HG02623 (cell line): ENCODE measurements at regions not wholly inside any gene's neighbourhood (a gene's known extent, or its start where the extent isn't known, plus 50 kb on each side); places are given as distances from the start of the nearest gene placed in this dataset.
"Not testable (repeated sequence)": the region's sequence is repeated elsewhere in the genome, so short reads cannot be mapped to it uniquely, and the experiment has no call there.

Source experiments
- ATAC-seq: cut with Tn5 transposase; IDR thresholded peaks from one replicate; pipeline ENCODE4 v1.9.1; 2021; ENCODE audit warnings: moderate library complexity; ENCODE audit not compliant: unreplicated experiment

DNA sequence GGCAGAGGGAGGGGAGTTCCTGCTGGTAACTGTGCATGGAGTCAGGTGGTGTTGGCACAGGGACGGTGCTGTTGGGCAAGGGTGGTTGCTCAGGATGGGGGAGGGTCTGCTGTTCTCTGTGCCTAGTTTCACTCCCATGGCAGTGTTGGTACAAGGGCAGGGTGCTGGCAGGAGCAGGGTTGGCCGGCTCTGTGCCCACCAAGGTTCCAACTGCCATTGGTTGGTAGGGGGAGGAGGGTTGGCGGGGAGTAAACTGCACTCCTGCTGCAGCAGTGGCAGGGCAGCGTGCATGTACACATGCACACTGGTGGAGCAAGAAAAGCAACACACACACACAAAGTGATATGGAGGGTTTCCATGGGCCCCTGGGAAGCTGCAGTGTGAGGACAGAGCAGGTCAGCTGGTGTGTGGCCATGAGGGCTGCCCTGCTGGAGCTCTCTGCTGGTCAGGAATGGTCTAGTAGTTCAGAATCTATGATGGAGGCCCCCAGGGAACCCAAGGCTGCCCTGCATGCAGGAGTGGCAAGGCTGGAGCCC, 269.9 kb upstream of the MGAT4C start:
- no peak for ATAC-seq

DNA sequence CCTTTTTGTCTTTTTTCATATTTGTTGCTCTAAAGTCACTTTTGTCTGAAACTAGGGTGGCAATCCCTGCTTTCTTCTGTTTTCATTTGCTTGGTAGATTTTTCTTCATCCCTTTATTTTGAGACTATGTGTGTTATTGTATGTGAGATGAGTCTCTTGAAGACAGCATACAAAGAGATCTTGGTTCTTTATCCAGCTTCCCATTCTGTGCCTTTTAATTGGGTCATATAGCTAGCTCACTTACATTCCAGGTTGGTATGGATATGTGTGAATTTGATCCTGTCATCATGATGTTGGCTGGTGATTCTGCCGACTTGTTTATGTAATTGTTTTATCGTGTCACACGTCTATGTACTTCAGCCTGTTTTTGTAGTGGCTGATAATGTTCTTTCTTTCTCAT, 267.7 kb upstream of the MGAT4C start:
- no peak for ATAC-seq

DNA sequence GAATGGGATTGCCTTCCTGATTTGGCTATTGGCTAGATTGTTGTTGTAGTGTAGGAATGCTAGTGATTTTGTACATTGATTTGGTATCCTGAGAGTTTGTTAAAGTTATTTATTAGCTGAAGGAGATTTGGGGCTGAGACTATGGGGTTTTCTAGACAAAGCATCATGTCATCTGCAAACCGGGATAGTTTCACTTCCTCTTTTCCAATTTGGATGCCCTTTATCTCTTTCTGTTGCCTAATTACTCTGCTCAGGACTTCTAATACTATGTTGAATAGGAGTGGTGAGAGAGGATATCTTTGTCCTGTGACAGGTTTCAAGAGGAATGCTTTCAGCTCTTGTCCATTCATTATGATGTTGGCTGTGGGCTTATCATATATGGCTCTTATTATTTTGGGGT, 265.7 kb upstream of the MGAT4C start:
- no peak for ATAC-seq

DNA sequence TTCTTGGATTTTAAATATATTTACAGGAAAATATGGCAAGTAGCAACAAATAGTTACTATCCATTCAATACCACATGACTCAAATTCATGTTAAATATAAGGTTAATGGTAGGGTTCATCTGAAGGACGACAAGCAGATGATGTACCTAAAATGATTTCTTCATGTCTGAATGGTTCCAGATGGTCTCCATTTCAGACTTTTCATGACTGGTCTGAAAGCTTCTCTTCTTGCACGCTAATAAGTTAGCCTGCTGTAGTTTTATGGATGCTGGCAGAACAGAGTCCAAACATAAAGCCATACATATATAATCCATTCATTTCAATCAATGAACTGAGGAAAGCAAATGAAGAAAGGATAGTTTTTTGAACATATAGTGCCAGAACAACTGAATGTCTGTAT, 257.0 kb upstream of the MGAT4C start:
- ATAC-seq, result no peak

DNA sequence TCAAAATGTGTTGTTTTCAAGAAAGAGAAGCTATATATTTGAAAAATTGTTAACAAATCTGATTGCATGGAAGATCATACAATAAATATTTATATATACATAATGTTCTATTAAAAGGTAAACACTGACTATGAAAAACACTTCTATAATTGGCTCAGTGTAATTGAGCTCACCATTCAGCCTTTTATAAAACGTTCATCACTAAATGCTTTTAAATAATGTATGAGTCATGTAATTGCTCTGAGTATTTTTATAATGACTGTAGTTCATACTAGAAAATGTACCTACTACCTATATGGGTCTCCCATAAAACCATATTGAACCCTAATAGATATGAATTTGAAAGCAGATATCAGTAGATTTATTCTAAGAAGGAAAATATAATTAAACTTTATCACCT, 240.4 kb upstream of the MGAT4C start:
- no peak for ATAC-seq

DNA sequence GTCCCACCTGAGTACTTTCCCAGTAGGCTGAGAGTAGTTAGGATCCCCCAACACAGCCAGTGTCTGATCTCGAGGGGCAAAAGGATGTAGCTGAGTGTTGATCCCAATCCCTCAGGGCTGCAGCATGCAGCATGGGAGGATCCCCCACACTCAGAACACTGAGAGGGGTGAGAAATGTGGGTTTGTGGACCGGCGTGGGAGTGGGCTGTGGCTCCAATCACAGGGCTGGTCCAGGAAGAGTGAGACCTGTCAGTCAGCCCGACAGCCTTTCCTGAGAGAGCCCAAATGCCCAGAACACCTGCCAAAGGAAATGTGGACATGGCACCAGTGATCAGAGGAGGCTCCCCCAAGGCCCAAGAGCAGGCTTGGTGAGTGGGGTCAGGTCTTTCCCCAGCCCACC, 228.3 kb upstream of the MGAT4C start:
- no peak for ATAC-seq

DNA sequence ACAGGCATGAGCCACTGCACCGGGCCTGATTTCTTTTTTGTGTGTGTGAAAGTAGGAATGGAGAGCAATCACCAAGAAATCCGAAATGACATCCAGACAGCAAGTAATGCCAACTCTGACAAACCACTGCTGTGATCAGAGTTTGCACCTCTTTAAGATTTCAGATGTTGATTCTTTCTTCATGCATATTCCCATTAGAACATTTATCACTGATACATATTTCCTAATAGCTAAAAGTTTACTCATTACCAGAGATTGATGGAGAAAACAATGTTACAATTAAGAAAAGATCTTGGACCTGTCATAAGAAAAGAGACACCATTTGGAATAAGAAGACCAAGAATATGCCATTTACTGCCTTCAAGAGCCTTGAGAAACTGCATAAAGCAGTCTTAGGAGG, 217.0 kb upstream of the MGAT4C start:
- ATAC-seq, result no peak

DNA sequence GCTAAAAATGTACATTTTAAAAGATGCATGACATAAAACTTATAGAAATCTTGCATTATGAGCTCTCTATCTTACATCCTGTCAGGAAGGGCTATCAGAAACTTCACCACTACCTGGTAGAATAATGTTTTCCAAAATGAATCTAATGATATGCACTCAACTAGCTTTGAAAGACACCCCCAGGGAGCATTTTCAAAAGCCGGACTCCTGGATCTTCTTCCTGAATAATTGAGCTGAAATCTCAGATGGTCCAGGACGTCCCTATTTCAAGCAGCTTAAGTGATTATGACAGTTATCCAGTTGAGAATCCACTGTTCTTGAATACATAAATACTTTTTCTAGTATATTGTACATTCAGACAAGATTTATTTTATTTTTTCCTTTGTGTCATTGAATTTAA, 200.6 kb upstream of the MGAT4C start:
- no peak for ATAC-seq

DNA sequence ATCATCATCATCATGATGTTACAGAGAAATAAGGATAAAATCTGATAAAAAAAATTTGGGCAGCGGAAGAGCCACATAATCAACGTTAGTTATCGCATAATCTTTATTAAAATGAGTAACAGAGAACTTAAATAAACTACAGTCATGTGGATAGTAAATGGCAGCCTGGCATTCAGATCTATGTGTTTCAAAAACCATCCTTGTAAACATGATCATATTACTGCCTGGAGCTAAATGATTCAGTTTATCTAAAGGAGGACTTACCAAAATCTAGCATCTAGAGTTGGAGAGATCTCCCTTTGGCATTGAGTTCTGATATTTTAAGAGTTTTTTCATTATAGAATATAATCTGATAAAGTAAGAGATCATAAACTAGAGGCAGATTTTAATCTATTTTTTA, 200.1 kb upstream of the MGAT4C start:
- no peak for ATAC-seq

DNA sequence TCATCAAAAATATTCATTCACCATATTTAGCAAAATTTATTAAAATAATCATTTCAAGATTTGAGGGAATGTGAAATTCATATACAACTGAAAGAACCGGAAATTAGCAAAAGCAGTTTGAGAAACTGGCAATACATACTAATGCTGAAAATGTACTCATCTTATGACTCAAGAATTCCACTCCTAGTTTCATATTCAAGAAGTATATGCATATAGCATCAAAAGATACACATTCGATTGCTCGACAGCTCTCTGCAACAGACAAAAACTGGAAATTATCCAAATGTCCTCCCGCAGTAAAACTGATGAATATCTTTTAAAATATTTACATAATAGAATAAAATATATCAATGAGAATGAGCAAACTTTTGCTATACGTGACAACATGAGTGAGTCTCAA, 189.2 kb upstream of the MGAT4C start:
- ATAC-seq, result no peak

DNA sequence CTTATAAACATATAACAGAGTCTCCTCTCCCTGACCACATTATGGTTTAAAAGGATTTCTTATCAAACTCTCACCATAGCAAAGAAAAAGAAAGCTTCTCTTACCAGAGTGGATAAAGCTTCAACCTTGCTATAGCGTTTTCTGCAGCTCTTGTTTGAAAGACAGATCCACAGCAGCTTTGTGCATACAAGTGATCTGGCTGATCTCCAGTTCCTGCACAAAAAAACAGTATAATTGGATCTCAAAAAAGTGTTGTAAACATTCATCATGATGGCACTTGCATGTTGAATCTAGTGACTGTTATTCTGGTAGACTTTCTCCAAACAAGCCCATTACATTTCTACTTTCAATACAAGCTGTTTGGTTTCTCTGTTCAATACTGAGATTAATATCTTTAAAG, 178.9 kb upstream of the MGAT4C start:
- no peak for ATAC-seq

DNA sequence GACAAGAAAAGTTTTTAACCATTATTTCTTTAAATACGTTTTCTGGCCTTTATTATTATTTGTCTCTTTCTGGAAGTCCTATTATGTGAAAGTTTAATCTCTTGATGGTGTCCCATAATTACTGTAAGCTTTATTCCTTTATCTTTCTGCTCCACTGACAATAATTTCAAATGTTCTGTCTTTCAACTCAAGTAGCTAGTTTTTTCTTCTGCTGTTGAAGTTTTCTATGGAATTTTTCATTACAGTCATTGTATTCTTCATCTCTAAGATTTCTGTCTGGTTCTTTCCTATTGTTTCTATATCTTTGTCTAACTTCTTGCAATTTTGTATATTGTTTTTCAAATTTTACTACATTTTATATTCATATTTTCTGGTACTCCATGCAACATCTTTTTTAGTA, 173.6 kb upstream of the MGAT4C start:
- ATAC-seq, result no peak

DNA sequence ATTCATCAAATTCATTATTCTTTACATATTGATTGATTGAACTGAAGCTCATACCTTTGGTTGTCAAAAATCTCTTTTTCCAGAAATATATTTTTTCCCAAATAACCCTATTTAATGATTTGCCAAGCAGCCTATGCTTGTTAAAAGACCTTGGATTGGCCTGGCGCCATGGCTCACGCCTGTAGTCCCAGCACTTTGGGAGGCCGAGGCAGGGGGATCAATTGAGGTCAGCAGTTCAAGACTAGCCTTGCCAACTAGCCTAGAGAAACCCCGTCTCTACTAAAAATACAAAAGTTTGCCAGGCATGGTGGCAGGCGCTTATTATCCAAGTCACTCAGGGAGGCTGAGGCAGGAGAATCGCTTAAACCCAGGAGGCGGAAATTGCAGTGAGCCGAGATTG, 165.1 kb upstream of the MGAT4C start:
- no peak for ATAC-seq

DNA sequence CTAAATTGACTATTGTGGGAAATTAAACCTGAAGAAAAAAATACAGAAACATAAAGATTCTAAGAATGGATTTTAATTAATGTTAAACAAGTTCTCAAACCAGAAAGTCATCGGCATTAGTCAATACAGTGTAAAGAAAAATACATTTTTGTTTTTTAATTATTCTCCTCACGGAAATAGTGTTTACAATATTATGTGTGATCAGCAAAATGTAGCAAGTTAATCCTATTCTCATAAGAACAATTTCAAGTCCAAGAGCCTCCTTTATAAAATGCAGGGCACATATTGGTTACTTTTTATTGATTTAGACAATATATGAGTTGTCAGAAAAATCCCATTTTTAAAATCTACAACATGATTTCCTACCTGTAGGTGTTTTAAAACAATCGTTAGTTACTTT, 158.0 kb upstream of the MGAT4C start:
- no peak for ATAC-seq

DNA sequence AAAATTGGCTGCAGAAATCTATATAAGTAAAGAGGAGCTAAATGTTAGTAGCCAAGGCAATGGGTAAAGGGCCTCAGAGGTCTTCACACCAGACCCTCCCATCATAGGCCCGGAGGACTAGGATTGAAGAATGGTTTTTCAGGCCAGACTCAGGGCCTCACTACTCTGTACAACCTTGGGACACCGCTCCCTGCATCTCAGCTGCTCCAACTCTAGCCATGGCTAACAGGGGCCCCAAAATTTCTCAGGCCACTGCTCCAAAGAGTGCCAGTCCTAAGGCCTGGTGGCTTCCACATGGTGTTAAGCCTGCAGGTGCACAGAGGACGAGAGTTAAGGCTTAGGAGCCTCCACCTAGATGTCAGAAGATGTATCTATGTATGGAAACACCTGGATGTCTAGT, 155.5 kb upstream of the MGAT4C start:
- ATAC-seq, result no peak

DNA sequence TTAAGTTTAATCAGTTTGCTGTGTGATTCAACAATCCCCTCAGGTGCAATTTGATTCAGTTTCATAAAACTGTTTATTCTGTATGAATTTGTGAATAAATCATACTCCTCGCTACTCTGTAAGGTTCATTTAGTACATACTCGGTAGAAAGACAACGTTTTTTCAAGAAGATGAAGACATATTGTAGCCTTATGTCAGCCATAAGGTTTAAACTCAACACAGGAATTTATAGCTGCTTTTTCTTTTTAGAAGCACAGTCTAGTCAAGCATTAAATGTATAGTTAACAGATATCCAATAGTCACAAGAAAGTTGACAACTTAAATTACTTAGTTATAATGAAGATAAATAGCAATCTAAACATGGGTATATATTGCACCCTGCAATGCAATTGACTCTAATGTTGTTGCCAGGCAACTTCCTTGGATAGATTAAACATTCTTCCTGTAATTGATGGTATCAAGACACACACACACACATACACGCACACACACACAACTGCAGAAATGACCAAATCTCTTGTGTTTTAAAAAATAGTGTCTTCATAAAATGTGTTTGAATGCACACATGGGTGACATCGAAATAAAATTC, 151.5 kb upstream of the MGAT4C start:
- ATAC-seq, result no peak

DNA sequence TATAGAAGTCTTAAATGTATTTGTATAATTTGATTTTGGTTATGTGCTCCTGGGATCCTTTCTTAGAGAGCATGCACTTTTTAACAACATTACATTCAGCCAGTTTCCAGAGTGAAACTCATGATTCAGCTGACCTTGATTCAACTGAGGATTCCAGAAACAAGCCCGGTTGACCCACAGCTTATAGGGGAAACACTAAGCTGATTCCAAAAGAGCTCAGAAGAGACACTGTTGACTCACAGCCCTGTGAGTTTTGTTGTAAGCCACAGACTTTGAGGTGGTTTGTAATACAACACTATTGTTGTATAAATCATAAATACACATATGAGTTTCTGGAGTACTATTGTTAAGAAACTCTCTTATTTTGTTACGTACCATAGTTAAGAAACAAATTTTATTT, 133.8 kb upstream of the MGAT4C start:
- no peak for ATAC-seq

DNA sequence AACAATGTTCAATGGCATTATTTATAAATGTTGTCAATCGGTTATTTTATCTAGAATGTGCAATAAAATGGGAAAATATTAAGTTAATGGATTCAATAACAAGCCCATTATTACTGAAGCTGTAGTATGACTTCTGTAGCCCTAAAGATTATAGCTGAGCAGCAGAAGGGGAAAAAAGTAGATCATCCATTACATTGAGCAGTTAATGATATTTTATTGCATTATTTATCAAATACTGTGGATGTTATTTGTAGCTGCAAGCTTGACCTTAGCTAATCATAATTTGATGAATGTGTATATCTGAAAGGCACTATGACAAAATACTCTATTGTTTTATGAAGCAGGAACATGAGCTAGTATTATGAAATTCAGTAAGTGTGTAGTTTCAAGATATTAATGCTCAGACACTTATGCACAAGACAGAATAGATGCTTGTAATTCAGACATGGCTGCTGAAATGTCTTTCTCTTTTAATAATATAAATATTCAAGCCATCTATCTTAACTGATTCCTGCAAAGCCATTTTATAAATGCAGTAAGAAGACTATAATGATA, 131.5 kb upstream of the MGAT4C start:
- no peak for ATAC-seq

DNA sequence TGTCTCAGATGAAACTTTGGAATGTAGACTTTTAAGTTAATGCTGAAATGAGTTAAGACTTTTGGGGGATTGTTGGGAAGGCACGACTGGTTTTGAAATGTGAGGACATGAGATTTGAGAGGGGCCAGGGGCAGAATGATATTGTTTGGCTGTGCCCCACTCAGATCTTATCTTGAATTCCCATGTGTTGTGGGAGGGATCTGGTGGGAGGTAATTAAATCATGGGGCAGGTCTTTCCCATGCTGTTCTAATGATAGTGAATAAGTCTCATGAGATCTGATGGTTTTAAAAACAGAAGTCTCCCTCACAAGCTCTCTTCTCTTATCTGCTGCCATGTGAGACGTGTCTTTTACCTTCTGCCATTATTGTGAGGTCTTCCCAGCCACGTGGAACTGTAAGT, 127.6 kb upstream of the MGAT4C start:
- ATAC-seq, result not testable (repeated sequence)

DNA sequence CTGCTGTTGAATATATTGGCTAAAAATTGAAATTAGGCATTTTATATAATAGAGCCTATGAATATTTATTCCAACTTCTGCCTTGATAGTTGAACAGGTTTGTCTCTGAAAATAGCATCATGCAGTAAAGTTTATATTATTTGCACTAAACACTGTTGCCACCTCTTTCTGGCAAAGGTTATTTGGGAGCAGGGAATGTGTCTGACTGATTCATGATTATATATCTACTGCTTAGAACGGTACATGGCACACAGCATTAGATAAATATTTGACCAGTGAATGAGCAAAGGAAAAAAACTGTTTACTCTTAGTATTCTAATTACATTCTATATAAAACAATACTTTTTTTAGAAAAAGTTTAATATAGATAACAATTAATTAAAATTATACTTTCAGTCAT, 123.1 kb upstream of the MGAT4C start:
- no peak for ATAC-seq

DNA sequence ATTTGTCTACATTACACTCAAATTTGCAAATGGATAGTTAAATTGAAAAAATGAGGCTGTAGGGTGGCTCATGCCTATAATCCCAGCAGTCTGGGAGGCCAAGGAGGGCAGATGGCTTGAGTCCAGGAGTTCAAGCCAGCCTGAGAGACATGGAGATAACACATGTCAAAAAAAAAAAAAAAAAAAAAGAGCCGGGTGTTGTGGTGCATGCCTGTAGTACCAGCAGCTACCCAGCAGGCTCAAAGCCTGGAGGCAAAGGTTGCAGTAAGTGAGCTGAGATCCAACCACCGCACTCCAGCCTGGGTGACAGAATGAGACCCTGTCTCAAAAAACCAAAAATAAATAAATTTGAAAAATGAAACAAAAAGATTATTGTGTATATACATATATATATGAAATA, 119.9 kb upstream of the MGAT4C start:
- ATAC-seq, result no peak

DNA sequence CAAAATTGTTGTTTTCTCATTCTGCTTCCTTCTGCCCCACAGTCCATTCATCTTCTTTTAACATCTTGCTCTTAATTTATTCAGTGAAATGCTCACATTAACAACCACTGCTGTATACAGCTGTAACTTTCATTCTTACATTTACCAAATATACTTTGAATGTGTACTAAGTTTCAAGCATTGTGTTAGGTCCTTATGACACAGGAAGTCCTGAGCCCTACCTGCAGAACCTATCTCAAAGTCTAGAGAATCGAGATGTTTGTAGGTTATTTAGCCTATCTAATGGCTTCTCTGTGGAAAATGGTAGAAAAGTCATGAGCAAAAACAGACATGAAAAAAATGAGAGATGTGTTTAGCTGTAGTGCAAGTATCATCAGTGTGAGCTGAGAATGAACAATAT, 117.6 kb upstream of the MGAT4C start:
- ATAC-seq, result no peak

DNA sequence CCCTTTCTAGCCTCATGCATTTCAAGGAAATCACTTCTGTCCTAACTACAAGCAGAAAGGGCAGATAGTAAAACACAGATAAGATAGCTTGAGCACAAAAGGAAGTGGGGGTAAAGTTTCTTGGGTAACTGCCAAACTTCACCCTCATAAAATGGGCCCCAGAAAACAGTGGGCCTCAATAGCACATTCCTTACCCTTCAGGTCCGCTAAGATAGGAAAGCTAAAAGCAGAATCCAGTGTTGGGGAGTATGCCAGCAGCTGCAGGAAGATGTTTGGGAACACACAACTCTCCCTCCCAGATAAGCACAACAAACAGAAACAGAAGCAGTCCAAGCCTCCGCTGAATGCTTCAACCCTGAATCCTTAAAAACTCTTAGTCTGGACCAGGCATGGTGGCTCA, 110.9 kb upstream of the MGAT4C start:
- ATAC-seq, result no peak
